GM23248 (cell line): ENCODE measurements at regions not wholly inside any gene's neighbourhood (a gene's known extent, or its start where the extent isn't known, plus 50 kb on each side); places are given as distances from the start of the nearest gene placed in this dataset.

ENCODE experiments used
- EZH2 ChIP-seq: fragments of 200-600 bp; sonication (generic); IDR thresholded peaks from 2 replicates; pipeline ENCODE4 v1.6.1; 2018; ENCODE audit warnings: antibody characterized with exemption, mild to moderate bottlenecking; ENCODE audit not compliant: insufficient read depth, poor library complexity, severe bottlenecking
- EZH2phosphoT487 ChIP-seq: fragments of 200-600 bp; sonication (generic); IDR thresholded peaks from 2 replicates; pipeline ENCODE4 v1.6.1; 2018; ENCODE audit warnings: antibody characterized with exemption, moderate library complexity, mild to moderate bottlenecking, low read depth; ENCODE audit not compliant: insufficient read depth

GRCh38 chr5:28648108-28648507 lies 1609.7 kb upstream of the CDH9 start:
- TF ChIP-seq EZH2 (no peak), EZH2phosphoT487 (no peak)
